GM04503 (cell line): ENCODE measurements at regions not wholly inside any gene's neighbourhood (a gene's known extent, or its start where the extent isn't known, plus 50 kb on each side); places are given as distances from the start of the nearest gene placed in this dataset.
A peak's percentile ranks its signal among the peaks of the same experiment; 100 is the strongest.

Experiments used
- DNase-seq: peaks from one replicate; pipeline ENCODE4 v3.0.0-alpha.2; 2012; ENCODE audit warnings: low read depth

DNA sequence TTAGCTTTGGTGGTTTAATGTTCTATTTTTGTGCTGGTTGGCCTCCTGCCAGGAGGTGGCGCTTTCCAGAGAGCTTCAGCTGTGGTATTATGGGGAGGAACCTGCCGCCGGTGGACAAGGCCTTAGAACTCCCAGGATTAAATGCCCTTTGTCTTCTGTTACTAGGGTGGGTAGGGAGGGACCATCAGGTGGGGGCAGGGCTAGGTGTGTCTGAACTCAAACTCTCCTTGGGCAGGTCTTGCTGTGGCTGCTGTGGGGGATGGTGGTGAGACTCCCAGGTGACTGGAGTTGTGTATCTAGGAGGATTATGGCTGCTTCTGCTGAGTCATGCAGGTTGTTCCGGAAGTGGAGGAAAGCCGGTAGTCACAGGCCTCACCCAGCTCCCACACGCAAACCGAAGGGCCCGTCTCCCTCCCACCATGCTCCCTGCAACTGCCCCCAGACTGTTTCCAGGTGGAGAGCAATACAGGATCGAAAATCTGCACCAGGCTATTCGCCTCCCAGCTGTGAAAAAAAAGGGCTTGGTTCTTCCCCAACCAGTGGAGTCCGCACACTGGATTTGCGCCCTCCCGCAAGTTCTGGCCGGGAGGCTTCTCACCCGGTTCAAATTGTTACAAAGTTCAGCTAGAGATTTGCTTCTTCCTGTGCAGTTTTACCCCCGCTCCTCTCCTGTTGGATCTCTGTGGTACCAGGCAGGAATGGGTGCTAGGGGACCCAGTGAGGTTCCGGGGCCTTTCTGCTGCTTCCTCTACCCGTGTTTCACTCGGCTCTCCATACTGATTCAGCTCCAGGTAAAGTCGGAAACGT, 220.5 kb downstream of the CENPF start:
- no peak for DNase-seq

GRCh38 chr1:214824763-214825162, 221.8 kb downstream of the CENPF start:
- DNase-seq = no peak

GRCh38 chr1:214826619-214827018, 223.6 kb downstream of the CENPF start:
- no peak for DNase-seq

DNA sequence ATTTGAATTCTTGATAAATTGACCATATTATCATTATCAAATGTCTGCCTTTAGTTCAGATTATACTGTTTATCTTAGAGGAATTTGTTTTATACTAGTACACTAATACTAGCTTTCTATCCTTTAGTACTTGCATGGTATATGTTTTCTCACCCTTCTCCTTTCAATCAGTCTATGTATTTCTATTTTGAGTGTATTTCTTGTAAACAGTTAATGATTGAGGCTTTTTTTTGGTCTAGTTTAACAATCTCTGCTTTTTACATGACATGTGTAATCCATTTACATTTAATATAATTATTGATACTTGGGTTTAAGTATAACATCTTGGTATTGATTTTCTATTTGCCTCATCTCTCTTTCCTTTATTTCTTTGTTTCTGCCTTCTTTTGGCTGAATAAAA, 224.9 kb downstream of the CENPF start:
- DNase-seq = no peak

DNA sequence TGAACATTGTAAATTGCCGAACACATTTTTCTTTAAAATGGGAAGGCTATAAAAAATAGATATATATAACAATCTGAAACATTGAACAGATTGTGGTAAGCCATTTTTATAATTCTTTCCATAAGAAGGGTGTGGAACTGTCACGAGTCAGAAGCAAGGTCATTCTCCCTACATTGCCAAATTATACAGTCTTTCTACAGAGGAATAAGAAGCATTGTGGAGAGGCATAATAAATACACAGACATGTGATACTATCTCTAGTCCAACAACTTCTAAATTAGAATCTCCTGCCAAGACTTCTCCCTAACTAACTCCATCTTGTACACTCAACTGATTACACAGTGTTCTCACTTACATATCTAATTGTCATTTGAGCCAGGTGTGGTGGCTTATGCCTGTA, 227.9 kb downstream of the CENPF start:
- DNase-seq = no peak

DNA sequence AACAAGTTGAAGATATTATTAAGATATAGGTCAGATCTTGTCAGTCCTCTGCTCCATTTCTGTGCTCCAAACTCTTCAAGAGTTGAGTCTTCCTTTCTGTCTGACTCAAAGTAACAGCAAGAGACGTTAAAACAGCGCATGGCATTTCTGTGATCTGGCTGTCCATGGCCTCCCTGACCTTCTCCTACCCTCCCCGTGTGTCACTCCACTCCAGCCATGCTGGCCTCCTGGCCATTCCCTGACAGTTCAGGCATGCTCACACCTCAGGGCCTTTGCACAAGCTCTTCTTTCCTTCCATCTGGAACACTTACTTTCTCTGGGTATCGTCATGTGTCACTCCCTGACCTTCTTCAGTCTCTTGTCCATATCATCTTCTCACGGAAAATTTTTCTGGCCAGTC, 229.0 kb downstream of the CENPF start:
- DNase-seq = no peak

- DNase-seq = peak; percentile 77
Measured at GRCh38 chr1:214833178-214833756, 230.3 kb downstream of the CENPF start.

DNA sequence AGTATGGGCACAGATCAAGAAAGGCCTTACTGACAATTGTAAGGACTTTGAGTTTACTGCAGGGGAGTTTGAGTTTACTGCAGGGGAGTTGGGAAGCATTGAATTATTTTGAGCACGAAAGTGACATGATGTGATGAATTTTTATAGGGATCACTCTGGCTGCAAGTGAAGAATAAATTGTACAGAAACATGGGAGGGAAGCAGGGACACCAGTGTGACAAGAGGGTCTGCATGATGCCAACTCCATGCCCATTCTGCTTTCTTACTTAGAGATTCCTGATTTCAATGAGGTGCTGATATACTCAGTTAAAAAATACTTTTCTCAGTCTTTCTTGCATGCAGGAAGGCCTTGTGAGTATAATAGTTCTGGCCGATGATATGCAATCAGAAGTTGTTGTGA, 234.4 kb downstream of the CENPF start:
- DNase-seq = no peak

GRCh38 chr1:214838351-214838750, 235.4 kb downstream of the CENPF start:
- DNase-seq = no peak

DNA sequence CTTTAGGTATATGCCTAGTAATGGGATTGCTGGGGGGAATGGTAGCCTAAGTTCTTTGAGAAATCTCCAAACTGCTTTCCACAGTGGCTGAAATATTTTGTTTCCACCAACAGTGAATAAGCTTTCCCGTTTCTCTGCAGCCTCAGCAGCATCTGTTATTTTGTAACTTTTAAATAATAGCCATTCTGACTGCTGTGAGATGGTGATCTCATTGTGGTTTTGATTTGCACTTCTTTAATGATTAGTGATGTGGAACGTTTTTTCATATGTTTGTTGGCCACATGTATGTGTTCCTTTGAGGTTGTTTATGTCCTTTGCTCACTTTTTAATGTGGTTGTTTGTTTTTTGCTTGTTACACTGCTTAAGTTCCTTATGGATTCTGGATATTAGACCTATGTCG, 237.4 kb downstream of the CENPF start:
- peak; percentile 67 for DNase-seq

DNA sequence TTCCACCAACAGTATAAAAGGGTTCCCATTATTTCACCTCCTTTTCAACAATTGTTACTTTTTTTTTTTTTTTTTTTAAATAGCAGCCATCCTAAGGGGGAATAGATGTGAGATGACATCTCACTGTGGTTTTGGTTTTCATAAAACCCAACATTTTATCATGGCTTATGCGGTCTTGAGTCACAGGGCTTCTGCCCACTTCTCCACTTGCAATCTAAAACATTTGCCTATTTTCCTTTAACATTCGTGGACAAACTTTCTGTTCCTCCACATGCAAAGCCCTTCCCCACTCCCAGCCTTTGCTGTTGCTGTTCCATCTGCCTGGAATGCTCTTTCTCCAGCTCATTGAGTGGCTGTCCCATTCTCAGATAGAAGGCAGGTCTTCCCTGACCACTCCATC, 239.7 kb upstream of the KCNK2 start:
- DNase-seq = peak; percentile 63

DNA sequence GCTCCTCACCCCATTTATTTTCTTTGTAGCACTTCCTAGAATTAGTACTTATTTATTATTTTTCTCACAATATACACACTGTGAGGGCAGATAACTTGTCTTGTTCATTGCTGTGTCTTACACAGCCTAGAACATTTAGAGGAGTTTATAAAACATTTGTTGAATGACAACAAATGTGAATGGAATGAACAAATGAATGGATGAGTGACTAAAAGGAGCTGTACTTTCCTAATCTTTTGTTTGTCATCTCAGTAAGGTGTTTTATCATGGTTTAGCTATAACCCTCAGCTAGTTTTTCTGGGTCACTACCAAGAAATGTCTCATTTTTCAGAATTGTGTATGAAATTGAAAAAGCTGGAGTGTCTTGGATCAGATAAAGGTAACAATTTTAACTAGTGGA, 239.3 kb upstream of the KCNK2 start:
- DNase-seq = no peak

DNA sequence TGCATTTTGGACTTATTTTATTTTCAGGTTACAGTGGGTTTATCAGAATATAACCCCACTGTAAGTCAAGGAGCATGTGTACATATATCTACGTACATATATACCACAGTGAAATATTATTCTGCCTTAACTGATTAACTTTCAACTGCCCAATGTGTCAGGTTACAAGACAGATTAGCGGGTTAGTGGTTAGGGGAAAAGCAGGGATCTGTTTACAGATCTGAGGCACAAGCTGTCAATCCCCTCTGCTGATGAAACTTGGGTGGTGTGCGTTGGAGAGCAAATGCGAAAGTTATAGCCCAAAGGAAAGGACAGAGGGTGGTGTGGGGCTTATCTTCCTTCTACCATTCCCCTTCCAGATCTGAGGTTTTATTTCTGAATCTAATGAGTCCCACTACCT, 238.2 kb upstream of the KCNK2 start:
- DNase-seq = no peak

DNA sequence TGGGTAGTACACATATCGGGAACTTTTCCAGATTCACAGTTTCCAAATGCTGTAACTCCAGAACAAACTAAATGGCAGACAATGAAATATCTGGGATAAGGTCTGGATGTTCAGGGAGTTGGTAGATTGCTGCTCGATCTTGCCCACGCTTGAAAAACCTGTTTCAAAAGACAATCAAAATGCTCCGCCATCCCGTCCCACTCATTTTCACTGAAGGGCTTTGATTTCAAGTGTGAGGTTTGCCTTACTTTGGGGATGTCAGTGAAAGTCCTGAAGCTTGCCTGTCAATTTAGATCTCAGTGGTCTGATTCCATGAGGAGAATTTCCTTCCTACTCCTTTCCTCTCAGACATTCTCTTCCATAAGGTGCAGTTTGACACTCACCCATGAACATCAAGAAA, 236.3 kb upstream of the KCNK2 start:
- DNase-seq = no peak

- DNase-seq = no peak
Measured at GRCh38 chr1:214847071-214847810, 235.3 kb upstream of the KCNK2 start.

- no peak for DNase-seq
Measured at GRCh38 chr1:214848101-214848500, 234.4 kb upstream of the KCNK2 start.

DNA sequence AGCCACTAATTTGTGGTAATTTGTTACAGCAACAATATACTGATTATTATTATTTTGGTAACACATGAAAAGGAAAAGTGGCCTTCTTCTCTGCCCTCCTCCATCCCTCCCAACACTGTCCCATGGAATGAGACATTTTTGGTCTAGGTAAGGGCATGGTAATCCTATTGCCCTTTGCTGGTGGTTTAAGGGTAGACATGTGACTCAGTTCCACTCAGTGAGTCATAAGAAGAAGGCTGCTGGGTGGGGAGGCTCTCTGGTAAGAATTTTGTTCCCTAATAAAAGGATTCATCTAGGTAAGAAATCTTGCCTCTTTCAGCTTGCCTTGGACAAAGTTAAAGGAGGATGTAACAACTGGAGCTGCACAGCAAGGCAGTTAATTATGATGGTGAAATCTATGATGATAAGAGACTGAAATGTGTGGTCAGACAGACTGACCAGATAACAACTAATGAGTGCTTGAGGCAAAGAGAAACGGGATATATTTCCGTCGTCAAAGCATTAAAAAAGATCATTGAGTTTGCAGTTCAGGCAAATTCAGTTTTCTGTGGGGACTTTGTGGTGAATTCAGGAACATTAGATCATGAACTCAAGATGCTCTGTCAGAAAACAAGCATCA, 232.0 kb upstream of the KCNK2 start:
- no peak for DNase-seq

GRCh38 chr1:214853340-214853739, 229.2 kb upstream of the KCNK2 start:
- no peak for DNase-seq

DNA sequence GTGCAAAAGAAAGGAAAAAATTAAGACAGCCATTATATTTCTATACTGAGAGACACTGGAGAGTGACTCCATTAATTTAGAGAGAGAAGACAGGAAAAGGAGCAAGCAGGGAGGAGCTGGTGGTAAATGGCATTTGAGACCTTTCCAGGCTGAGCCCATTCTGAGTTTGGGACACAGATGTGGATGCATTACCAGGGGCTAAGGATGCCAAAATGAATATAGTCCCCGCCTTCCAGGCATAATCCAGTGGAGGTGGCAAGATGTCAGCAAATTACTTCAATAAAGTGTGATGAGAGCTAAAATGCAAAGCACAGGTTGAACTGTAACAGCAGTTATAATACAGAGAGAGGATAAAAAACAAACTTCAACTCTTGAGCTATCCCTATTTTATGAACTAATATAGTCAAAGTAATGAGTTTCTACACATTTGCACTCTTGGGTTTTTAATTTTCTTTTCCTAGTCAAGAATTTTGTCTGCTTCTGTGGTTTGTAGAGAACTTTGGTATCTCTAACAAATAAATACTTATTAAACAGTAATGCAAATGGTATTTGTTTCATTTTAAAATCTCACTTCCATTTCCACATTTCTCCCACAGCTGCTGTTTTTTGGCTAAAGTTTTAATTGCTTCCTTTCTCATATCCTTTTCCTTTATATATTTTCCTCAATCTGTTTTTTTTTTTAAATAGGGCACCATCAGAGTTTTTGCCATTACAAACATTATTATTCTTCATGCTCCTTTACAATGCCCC, 228.2 kb upstream of the KCNK2 start:
- DNase-seq = no peak

DNA sequence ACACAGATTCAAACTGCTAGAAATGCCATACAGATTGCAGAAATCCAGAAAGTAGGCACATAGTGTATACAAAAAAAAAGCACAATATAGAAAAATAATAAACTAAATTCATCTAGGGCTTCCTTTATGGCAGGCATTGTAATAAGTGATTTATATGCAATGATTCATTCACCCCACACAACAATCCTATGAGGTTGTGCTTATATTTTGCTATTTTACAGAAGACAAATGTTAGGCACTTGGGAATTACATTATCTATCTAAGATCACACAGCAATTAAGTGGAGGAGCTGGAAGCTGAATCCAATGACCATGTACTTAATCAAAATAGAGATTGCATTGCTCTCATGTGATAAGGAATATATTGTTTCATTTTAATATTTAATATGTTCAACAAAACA, 225.7 kb upstream of the KCNK2 start:
- DNase-seq = no peak

DNA sequence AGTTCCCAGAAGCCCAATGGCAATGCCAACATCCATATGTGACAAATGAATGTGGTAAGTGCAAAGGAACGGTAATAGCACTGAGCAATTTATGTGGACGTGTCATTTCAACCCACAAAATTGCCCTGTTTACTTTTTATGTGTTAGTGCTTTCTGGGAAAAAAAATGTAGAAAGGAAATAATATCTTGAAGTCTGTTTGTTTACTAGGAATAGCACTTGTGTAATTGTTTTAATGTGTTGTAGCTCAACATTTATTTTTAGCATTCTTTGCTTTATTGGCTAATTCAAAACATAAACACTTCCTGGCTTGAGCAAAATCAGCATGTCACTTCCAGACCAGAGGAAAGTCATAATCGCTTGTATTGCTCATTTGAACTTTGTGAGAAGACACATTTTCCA, 224.8 kb upstream of the KCNK2 start:
- DNase-seq = peak; percentile 97

GRCh38 chr1:214859647-214860046, 222.9 kb upstream of the KCNK2 start:
- no peak for DNase-seq
